ENCODE measurements at regions not wholly inside any gene's neighbourhood (a gene's known extent, or its start where the extent isn't known, plus 50 kb on each side); places are given as distances from the start of the nearest gene placed in this dataset.

DNA sequence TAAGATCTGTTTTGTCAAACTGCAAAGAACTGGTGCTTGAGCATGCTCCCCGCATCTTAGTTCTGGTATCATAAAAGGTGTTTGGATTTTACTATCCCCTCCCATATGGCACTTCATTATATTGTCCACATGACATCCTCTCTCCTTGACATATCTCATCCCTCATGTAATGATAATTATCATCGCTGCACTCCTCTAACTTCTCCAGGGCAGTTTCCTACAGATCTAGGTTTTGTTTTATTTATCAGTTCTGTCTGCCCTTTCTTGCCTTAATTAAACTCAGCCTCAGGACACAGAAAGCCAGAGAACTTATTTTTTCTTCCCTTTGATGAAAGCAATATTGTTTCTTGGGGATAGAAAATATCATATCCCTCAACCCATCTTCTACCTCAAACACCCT, 129.6 kb upstream of the DDX18 start:
- no TSS peak for BruUV-seq (replicated peaks)

More for the DNA sequence above, 129.6 kb upstream of the DDX18 start:
- H3K9me2 ChIP-seq (ENCODE audit: insufficient read depth), result no peaks in the 10 kb centered on the region
- no peaks in the 10 kb centered on the region for H3K4me1 ChIP-seq (ENCODE audit: control insufficient read depth in 1 of 2, insufficient read depth in 2 of 2, low read length in 2 of 2)
- TF ChIP-seq TCF7L2 (IDR thresholded peaks at IDR 0.05; ENCODE audit: borderline replicate concordance, extremely low read depth, insufficient read depth, insufficient read length) (no peak), POLR2AphosphoS5 (IDR thresholded peaks at IDR 0.05; ENCODE audit: low read depth, low read length) (no peak), EZH2 (IDR thresholded peaks at IDR 0.05) (no peak), RAD21 (IDR thresholded peaks at IDR 0.05; ENCODE audit: low read depth) (no peak), CBX3 (IDR thresholded peaks at IDR 0.05; ENCODE audit: low read depth) (no peak), EZH2phosphoT487 (IDR thresholded peaks at IDR 0.05; ENCODE audit: borderline replicate concordance) (no peak), POLR2A (IDR thresholded peaks at IDR 0.05; ENCODE audit: borderline replicate concordance, extremely low read depth, insufficient read depth, insufficient read length) (no peak), SP1 (IDR thresholded peaks at IDR 0.05; ENCODE audit: low read depth) (no peak), SIN3A (IDR thresholded peaks at IDR 0.05; ENCODE audit: low read depth) (no peak), EGR1 (IDR thresholded peaks at IDR 0.05; ENCODE audit: low read depth) (no peak)
- TF ChIP-seq, protein P1, sequence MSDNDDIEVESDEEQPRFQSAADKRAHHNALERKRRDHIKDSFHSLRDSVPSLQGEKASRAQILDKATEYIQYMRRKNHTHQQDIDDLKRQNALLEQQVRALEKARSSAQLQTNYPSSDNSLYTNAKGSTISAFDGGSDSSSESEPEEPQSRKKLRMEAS (IDR thresholded peaks at IDR 0.05), result no peak
- TF ChIP-seq, protein P2, sequence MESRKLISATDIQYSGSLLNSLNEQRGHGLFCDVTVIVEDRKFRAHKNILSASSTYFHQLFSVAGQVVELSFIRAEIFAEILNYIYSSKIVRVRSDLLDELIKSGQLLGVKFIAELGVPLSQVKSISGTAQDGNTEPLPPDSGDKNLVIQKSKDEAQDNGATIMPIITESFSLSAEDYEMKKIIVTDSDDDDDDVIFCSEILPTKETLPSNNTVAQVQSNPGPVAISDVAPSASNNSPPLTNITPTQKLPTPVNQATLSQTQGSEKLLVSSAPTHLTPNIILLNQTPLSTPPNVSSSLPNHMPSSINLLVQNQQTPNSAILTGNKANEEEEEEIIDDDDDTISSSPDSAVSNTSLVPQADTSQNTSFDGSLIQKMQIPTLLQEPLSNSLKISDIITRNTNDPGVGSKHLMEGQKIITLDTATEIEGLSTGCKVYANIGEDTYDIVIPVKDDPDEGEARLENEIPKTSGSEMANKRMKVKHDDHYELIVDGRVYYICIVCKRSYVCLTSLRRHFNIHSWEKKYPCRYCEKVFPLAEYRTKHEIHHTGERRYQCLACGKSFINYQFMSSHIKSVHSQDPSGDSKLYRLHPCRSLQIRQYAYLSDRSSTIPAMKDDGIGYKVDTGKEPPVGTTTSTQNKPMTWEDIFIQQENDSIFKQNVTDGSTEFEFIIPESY (IDR thresholded peaks at IDR 0.05; ENCODE audit: extremely low read depth, insufficient replicate concordance, low read length), result no peak
- TF ChIP-seq, protein P3, sequence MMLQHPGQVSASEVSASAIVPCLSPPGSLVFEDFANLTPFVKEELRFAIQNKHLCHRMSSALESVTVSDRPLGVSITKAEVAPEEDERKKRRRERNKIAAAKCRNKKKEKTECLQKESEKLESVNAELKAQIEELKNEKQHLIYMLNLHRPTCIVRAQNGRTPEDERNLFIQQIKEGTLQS (IDR thresholded peaks at IDR 0.05), result no peak
- TF ChIP-seq, protein P4, sequence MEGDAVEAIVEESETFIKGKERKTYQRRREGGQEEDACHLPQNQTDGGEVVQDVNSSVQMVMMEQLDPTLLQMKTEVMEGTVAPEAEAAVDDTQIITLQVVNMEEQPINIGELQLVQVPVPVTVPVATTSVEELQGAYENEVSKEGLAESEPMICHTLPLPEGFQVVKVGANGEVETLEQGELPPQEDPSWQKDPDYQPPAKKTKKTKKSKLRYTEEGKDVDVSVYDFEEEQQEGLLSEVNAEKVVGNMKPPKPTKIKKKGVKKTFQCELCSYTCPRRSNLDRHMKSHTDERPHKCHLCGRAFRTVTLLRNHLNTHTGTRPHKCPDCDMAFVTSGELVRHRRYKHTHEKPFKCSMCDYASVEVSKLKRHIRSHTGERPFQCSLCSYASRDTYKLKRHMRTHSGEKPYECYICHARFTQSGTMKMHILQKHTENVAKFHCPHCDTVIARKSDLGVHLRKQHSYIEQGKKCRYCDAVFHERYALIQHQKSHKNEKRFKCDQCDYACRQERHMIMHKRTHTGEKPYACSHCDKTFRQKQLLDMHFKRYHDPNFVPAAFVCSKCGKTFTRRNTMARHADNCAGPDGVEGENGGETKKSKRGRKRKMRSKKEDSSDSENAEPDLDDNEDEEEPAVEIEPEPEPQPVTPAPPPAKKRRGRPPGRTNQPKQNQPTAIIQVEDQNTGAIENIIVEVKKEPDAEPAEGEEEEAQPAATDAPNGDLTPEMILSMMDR (IDR thresholded peaks at IDR 0.05 in 2 of 3, conservative IDR thresholded peaks at IDR 0.05 in 1 of 3; ENCODE audit: borderline replicate concordance in 1 of 3, insufficient read depth in 1 of 3, low read depth in 2 of 3, low read length in 2 of 3), result no peak
- ChIA-PET POLR2A (no interaction called here), CTCF (no interaction called here), RAD21 (ENCODE audit: low non-redundant PET in 1 of 2, low total read pairs in 2 of 2, uncharacterized antibody in 2 of 2, unreplicated experiment in 2 of 2) (no interaction called here)
- H3K4me3 ChIP-seq (replicated peaks in 1 of 2; ENCODE audit: low read depth in 1 of 2, low read length in 2 of 2), result no peak overlapping the region
- H3K27me3 ChIP-seq (ENCODE audit: insufficient read depth, low read length), result no peaks in the 10 kb centered on the region
- H3K79me2 ChIP-seq (ENCODE audit: insufficient read depth, low read length), result no peaks in the 10 kb centered on the region
- H3K4me2 ChIP-seq (ENCODE audit: low read length), result no peak overlapping the region
- H3K27ac ChIP-seq (ENCODE audit: low read depth, low read length), result no peak overlapping the region
- DNase-seq (ENCODE audit: low read depth, low spot score) (no peak), ATAC-seq (no peak)
- H2AFZ ChIP-seq (ENCODE audit: low read depth, low read length, poor library complexity, severe bottlenecking), result no peak overlapping the region
- no peak overlapping the region for H3K9ac ChIP-seq (ENCODE audit: low read length)
- intact Hi-C loops (cut with micrococcal nuclease), result no loop called here
- no peaks in the 10 kb centered on the region for H3K9me3 ChIP-seq (ENCODE audit: control insufficient read depth in 1 of 2, insufficient read depth in 1 of 2, low read depth in 1 of 2, low read length in 2 of 2)
- no peaks in the 10 kb centered on the region for H4K20me1 ChIP-seq (ENCODE audit: insufficient read depth)
- H3K36me3 ChIP-seq (ENCODE audit: control insufficient read depth in 1 of 2, insufficient read depth in 2 of 2, low read length in 2 of 2), result no peaks in the 10 kb centered on the region
